IMR-90 (cell line): ENCODE measurements at regions not wholly inside any gene's neighbourhood (a gene's known extent, or its start where the extent isn't known, plus 50 kb on each side); places are given as distances from the start of the nearest gene placed in this dataset.

ENCODE experiments used
- ATAC-seq: fragments of 200-7000 bp; cut with Tn5 transposase; 2 replicates; pipeline ENCODE4 v1.9.1; 2020; ENCODE audit warnings: low read depth, mild to moderate bottlenecking, moderate library complexity
- BruUV-seq: library from RNA; stranded (reverse); fragments of 400-500 nt; replicated peaks from 2 replicates; lab custom pipeline; 2021; lab: Mats Ljungman, UMichigan
- CTCF ChIA-PET: fragments of 300-600 bp; formaldehyde crosslinking; extraction: SDS; loops from one replicate; lab custom pipeline; 2021; ENCODE audit warnings: antibody characterized with exemption; lab: Yijun Ruan, JAX
- POLR2A ChIA-PET: fragments of 300-600 bp; sonication (Branson Sonifier 250); formaldehyde crosslinking; loops from one replicate; lab custom pipeline; 2022; ENCODE audit warnings: antibody characterized with exemption; ENCODE audit not compliant: unreplicated experiment; lab: Charles Lee
- DNase-seq: peaks from one replicate; pipeline ENCODE4 v3.0.0; 2013
- H2AFZ ChIP-seq: replicated peaks from 2 replicates; pipeline ENCODE3; 2013; ENCODE audit warnings: low read length, mild to moderate bottlenecking; ENCODE audit not compliant: poor library complexity
- H2AK5ac ChIP-seq: 2 replicates; pipeline ENCODE4 v1.6.1; 2013; ENCODE audit warnings: low read depth, low read length, inconsistent platforms
- H2AK9ac ChIP-seq: replicated peaks from 2 replicates; pipeline ENCODE3; 2013; ENCODE audit warnings: mild to moderate bottlenecking, low read depth, low read length, moderate library complexity; ENCODE audit not compliant: poor library complexity
- H2BK120ac ChIP-seq: 2 replicates; pipeline ENCODE4 v1.6.1; 2013; ENCODE audit warnings: low read depth, low read length, inconsistent platforms
- H2BK15ac ChIP-seq: 3 replicates; pipeline ENCODE4 v1.6.1; 2013; ENCODE audit warnings: low read depth, low read length, inconsistent platforms
- H2BK20ac ChIP-seq: 2 replicates; pipeline ENCODE4 v1.6.1; 2013; ENCODE audit warnings: low read depth, mild to moderate bottlenecking, inconsistent platforms, low read length, moderate library complexity
- H2BK5ac ChIP-seq: 2 replicates; pipeline ENCODE4 v1.6.1; 2013; ENCODE audit warnings: mild to moderate bottlenecking, low read depth, low read length, inconsistent platforms; ENCODE audit not compliant: poor library complexity, severe bottlenecking
- H3K14ac ChIP-seq: replicated peaks from 2 replicates; pipeline ENCODE4 v1.6.1; 2013; ENCODE audit warnings: low read depth, low read length, inconsistent platforms
- H3K18ac ChIP-seq: 2 replicates; pipeline ENCODE4 v1.6.1; 2013; ENCODE audit warnings: low read depth, low read length, control low read depth
- H3K23ac ChIP-seq: 2 replicates; pipeline ENCODE4 v1.6.1; 2013; ENCODE audit warnings: low read depth, low read length, inconsistent platforms
- H3K27ac ChIP-seq: 2 replicates; pipeline ENCODE4 v1.5.1; 2013; ENCODE audit warnings: mild to moderate bottlenecking, control low read depth, low read length; ENCODE audit not compliant: insufficient read depth
- H3K27me3 ChIP-seq: 2 replicates; pipeline ENCODE4 v1.6.1; 2013; ENCODE audit warnings: low read length; ENCODE audit not compliant: control insufficient read depth, insufficient read depth
- H3K36me3 ChIP-seq: 2 replicates; pipeline ENCODE4 v1.6.1; 2013; ENCODE audit warnings: low read length, mixed read lengths; ENCODE audit not compliant: control insufficient read depth, insufficient read depth
- H3K4ac ChIP-seq: 2 replicates; pipeline ENCODE4 v1.6.1; 2013; ENCODE audit warnings: low read depth, low read length, inconsistent platforms
- H3K4me1 ChIP-seq: 2 replicates; pipeline ENCODE4 v1.6.1; 2013; ENCODE audit warnings: low read length, mixed read lengths; ENCODE audit not compliant: control insufficient read depth, insufficient read depth
- H3K4me2 ChIP-seq: 2 replicates; pipeline ENCODE4 v1.6.1; 2013; ENCODE audit warnings: low read depth, mild to moderate bottlenecking, control low read depth, low read length, moderate library complexity
- H3K4me3 ChIP-seq: 2 replicates; pipeline ENCODE4 v1.5.1; 2013; ENCODE audit warnings: low read depth, mild to moderate bottlenecking, control low read depth, low read length, moderate library complexity; ENCODE audit not compliant: insufficient read depth
- H3K56ac ChIP-seq: 2 replicates; pipeline ENCODE4 v1.6.1; 2013; ENCODE audit warnings: low read length, inconsistent platforms; ENCODE audit not compliant: insufficient read depth; ENCODE audit errors: extremely low read depth
- H3K79me1 ChIP-seq, 2 experiments: 2 replicates each; pipeline ENCODE4 v1.6.1; 2013; ENCODE audit warnings: low read length in 2 of 2, inconsistent platforms in 1 of 2, low read depth in 1 of 2
- H3K9ac ChIP-seq: 2 replicates; pipeline ENCODE4 v1.6.1; 2013; ENCODE audit warnings: low read depth, low read length, control low read depth
- H3K9me1 ChIP-seq: 2 replicates; pipeline ENCODE4 v1.6.1; 2013; ENCODE audit warnings: low read length, inconsistent platforms; ENCODE audit not compliant: insufficient read depth
- H3K9me3 ChIP-seq: 2 replicates; pipeline ENCODE4 v1.6.1; 2013; ENCODE audit warnings: low read length; ENCODE audit not compliant: control insufficient read depth, insufficient read depth
- H4K20me1 ChIP-seq: 2 replicates; pipeline ENCODE4 v1.6.1; 2013; ENCODE audit warnings: low read length, inconsistent platforms; ENCODE audit not compliant: insufficient read depth
- H4K5ac ChIP-seq: 2 replicates; pipeline ENCODE4 v1.6.1; 2013; ENCODE audit warnings: mild to moderate bottlenecking, low read depth, low read length, control low read depth
- H4K8ac ChIP-seq, 2 experiments: 2 replicates each; pipeline ENCODE4 v1.6.1; 2013; ENCODE audit warnings: low read depth in 2 of 2, low read length in 2 of 2, control low read depth in 1 of 2, inconsistent platforms in 1 of 2
- H4K91ac ChIP-seq: 2 replicates; pipeline ENCODE4 v1.6.1; 2013; ENCODE audit warnings: low read depth, low read length, inconsistent platforms; ENCODE audit not compliant: insufficient read depth
- CEBPB ChIP-seq: IDR thresholded peaks from 2 replicates; pipeline ENCODE4 v1.6.1; 2012; ENCODE audit warnings: low read depth, low read length, improper control_type of control experiment
- POLR2A ChIP-seq: IDR thresholded peaks from 2 replicates; pipeline ENCODE4 v1.6.1; 2012; ENCODE audit warnings: mild to moderate bottlenecking, low read depth, low read length
- WGBS, 2 experiments: methylation state at CpG; one replicate each; pipeline versions ENCODE4 v1.1.5 to v1.1.7; 2013; ENCODE audit warnings: missing lambda C conversion rate in 2 of 2; ENCODE audit not compliant: insufficient read length in 1 of 2; ENCODE audit errors: extremely low coverage in 2 of 2; 5-methylcytosine and 5-hydroxymethylcytosine counted together
- dilution Hi-C: fragments of 300-500 bp; cut with HindIII; formaldehyde crosslinking; loops from one replicate; pipeline ENCODE4 v1.14.3; 2018; ENCODE audit warnings: low sequenced_read_pairs; ENCODE audit not compliant: unreplicated experiment
- in situ Hi-C: fragments of 300-500 bp; cut with MboI; formaldehyde crosslinking; loops from 3 replicates; pipeline ENCODE4 v1.14.3; 2019; ENCODE audit warnings: low sequenced_read_pairs, inconsistent platforms, mixed read lengths
- intact Hi-C: fragments of 100-400 bp; cut with micrococcal nuclease; formaldehyde crosslinking; loops from 2 replicates; pipeline ENCODE4 v1.10.0; 2022

GRCh38 chr17:438191-438590, 85.6 kb upstream of the RPH3AL start:
- no peak overlapping the region for H3K56ac ChIP-seq
- no peak overlapping the region for H3K4me2 ChIP-seq
- ATAC-seq: no peak
- no peak overlapping the region for H2BK120ac ChIP-seq
- POLR2A ChIA-PET: no interaction called here
- in situ Hi-C loops: no loop called here
- dilution Hi-C loops: no loop called here
- no peak overlapping the region for H4K8ac ChIP-seq
- CTCF ChIA-PET: no interaction called here
- H3K36me3 ChIP-seq: peaks cover 7% of the 10 kb centered on the region
- DNase-seq: no peak
- no peak overlapping the region for H3K4ac ChIP-seq
- no peak overlapping the region for H2AFZ ChIP-seq
- no peak overlapping the region for H2AK5ac ChIP-seq
- H3K9me3 ChIP-seq: peaks cover 4% of the 10 kb centered on the region
- WGBS, 2 experiments: no CpG with 5 or more reads among the region's 5 CpGs
- H4K5ac ChIP-seq: no peak overlapping the region
- TF ChIP-seq POLR2A: no peak
- peak; percentile 61 for TF ChIP-seq CEBPB
- H3K18ac ChIP-seq: no peak overlapping the region
- no peak overlapping the region for H3K27ac ChIP-seq
- no peaks in the 10 kb centered on the region for H3K27me3 ChIP-seq
- no peak overlapping the region for H2BK15ac ChIP-seq
- H2BK5ac ChIP-seq: no peak overlapping the region
- peaks cover 3% of the 10 kb centered on the region; the same call in 1 of the 2 replicates for H4K20me1 ChIP-seq
- H3K4me1 ChIP-seq: no peaks in the 10 kb centered on the region
- H3K9ac ChIP-seq: no peak overlapping the region
- no peak overlapping the region for H4K91ac ChIP-seq
- intact Hi-C loops: no loop called here
- H3K79me1 ChIP-seq: peaks cover 0 to 4% of the 10 kb centered on the region in 2 experiments; a peak in 2 of 4 replicates
- H3K23ac ChIP-seq: no peak overlapping the region
- BruUV-seq: no TSS peak
- no peak overlapping the region for H2AK9ac ChIP-seq
- no peak overlapping the region for H3K14ac ChIP-seq
- no peak overlapping the region for H2BK20ac ChIP-seq
- no peaks in the 10 kb centered on the region for H3K9me1 ChIP-seq
- H3K4me3 ChIP-seq: no peak overlapping the region
